HG03439 (cell line): ENCODE measurements at regions not wholly inside any gene's neighbourhood (a gene's known extent, or its start where the extent isn't known, plus 50 kb on each side); places are given as distances from the start of the nearest gene placed in this dataset.
"Not testable (repeated sequence)": the region's sequence is repeated elsewhere in the genome, so short reads cannot be mapped to it uniquely, and the experiment has no call there.

Source experiments
- ATAC-seq: cut with Tn5 transposase; IDR thresholded peaks from one replicate; pipeline ENCODE4 v1.9.1; 2021; ENCODE audit warnings: mild to moderate bottlenecking, moderate library complexity; ENCODE audit not compliant: unreplicated experiment

DNA sequence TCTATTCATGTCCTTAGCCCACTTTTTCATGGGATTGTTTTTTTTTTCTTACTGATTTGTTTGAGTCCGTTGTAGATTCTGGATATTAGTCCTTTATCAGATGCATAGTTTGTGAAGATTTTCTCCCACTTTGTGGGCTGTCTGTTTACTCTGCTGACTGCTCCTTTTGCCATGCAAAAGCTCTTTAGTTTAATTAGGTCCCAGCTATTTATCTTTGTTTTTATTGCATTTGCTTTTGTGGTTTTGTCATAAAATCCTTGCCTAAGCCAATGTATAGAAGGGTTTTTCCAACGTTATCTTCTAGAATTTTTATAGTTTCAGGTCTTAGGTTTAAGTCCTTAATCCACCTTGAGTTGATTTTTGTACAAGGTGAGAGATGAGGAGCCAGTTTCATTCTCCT is 358.9 kb downstream of the ADAMTS20 start:
- not testable (repeated sequence) for ATAC-seq

- ATAC-seq = not testable (repeated sequence)
These were observed 359.6 kb downstream of the ADAMTS20 start for GRCh38 chr12:43192442-43192841.

GRCh38 chr12:43180242-43180641 is 371.8 kb downstream of the ADAMTS20 start:
- ATAC-seq = no peak

GRCh38 chr12:43179486-43179885 is 372.5 kb downstream of the ADAMTS20 start:
- ATAC-seq = no peak

- ATAC-seq = no peak
These were observed 374.7 kb downstream of the ADAMTS20 start for GRCh38 chr12:43177276-43177675.

- no peak for ATAC-seq
These were observed 382.8 kb downstream of the ADAMTS20 start for GRCh38 chr12:43169115-43169681.

- ATAC-seq = no peak
These were observed 384.3 kb downstream of the ADAMTS20 start for GRCh38 chr12:43167691-43168090.

DNA sequence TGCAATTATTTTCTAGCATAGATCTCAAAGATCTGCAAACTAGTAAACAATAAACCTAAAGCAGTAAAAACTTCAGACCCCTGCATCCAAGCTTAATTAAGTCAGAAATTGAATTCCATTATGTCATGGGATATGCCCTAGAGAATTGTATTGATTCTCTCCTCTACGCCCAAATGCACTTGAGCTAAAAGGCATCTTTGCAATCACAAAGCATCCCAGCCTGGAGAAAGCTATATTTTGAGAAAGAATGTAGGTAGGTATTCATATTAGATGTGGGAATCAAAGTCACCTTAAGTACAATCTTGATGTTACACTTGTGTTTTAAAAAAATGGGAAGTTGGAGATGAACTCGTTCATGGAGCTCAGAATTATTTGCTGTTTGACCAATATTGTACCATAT is 386.7 kb downstream of the ADAMTS20 start:
- no peak for ATAC-seq

DNA sequence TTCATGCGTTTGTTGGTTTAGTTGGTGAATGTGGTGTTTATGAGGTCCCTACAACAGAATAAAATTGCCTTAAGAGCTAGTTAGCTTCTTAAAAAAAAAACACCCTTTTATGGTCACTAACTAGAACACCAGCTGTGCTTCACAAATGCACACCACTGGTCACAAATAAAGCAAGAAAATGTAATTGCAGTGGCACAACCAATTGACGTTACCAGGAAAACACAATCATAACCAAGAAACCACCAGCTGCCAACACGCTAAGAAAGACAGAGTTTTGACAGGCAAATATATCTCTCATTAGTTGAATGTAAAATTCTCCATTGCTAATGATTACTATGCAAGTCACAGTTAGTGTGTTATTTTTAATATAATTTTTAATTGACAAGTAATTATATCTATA is 389.9 kb downstream of the ADAMTS20 start:
- ATAC-seq = no peak

DNA sequence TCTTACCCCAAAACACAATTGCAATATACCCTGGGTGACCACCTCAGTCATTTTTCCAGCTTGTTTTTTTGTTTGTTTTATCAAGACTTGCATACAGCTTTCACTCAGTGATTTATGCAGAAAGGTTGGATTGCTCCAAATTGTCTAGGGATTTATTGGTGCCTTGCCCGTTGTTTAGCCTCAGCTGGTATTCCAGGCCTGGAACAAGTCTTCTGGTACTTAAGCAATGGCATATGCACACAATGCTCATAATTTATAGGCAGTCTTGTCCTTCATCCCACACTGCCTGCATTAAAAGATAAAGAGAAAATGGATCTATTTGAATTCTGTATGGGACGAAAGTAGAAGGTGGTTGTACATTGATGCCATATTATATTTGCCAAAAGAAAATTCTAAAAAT is 392.5 kb downstream of the ADAMTS20 start:
- no peak for ATAC-seq

GRCh38 chr12:43158126-43158525 is 393.9 kb downstream of the ADAMTS20 start:
- no peak for ATAC-seq

DNA sequence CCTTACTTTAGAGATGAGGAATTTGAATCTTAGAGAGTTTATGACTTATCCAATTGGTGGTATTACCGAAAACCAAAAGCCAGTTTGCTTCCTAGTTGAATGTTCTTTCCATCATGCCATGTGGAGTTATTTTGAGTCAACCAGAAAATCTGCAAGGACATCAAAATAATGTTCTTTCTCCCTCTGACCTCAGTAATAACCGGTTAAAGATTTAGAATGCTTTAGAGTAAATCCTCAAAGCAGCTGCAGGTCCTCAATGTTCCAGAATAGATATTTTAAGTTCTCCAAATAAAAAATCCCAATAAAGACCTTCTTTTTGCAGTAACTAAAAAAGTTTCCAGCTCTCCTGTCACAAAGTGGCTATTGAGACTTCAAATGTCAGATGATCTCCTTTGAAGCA is 396.6 kb downstream of the ADAMTS20 start:
- ATAC-seq = no peak

DNA sequence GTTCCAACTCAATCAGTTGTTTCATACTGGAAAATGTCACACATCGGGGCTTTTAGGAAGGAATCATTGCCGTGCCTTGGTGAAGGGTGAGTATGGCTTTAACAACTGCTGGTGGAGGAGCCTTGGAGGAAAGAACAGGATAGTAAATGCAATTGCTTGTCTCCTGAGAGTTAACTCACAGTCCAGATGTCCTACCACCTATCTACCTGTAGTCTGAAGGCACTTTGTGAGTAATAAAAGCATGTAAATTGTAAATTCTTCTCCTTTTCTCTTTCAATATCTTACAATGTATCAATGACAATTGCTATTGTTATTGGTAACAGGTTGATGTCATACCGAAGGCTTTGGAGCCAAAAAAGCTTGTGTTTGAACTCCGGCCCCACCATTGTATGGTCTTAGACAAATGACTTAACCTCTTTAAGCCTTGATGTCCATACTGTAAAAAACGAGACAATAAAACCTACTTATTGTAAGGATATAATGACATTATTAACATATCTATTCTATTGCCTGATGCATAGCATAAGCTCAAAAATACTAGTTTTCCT is 397.4 kb downstream of the ADAMTS20 start:
- ATAC-seq = no peak

- no peak for ATAC-seq
These were observed 400.5 kb downstream of the ADAMTS20 start for GRCh38 chr12:43151441-43151981.

DNA sequence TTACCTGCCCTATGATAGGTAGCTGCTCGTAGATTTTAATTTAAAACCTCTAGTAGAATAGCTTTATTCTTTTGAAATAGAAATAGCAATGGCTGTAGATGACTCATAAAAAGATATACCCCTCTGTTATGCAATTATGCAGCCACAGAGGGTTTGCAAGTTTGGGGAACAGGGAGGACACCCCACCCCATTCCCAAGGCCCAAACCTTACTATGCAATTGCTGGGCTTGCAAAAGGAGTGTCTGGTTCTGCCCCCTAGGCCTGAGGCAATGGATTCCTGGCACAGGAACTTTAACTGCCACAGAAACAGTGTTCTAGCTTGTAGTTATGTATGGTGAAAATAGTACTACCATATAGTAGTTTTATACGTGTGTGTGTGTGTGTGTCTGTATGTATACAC is 403.3 kb downstream of the ADAMTS20 start:
- ATAC-seq = no peak

DNA sequence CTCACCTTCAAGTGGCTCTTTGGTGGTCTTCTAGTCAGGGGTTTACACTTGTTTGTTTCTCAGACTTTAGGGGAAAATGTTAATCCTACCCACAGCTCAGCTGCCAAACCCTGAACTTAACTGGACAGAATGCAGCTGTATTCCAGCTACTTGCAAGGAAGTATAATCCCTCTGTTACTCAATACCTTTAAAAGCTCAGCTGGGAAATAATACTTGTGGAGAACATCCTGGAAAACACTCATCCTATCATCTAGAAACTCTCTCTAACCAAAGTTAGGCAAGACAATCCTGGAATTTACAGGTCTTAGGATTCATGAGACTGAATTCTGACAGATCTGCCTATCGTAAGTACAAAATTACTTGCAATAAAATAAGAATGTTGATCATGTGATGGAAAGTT is 404.1 kb downstream of the ADAMTS20 start:
- ATAC-seq = no peak

GRCh38 chr12:43145481-43145880 is 406.5 kb downstream of the ADAMTS20 start:
- ATAC-seq = no peak

GRCh38 chr12:43143278-43143677 is 408.7 kb downstream of the ADAMTS20 start:
- no peak for ATAC-seq

- no peak for ATAC-seq
These were observed 419.7 kb downstream of the ADAMTS20 start for GRCh38 chr12:43132291-43132690.

- no peak for ATAC-seq
These were observed 420.7 kb downstream of the ADAMTS20 start for GRCh38 chr12:43131301-43131700.

DNA sequence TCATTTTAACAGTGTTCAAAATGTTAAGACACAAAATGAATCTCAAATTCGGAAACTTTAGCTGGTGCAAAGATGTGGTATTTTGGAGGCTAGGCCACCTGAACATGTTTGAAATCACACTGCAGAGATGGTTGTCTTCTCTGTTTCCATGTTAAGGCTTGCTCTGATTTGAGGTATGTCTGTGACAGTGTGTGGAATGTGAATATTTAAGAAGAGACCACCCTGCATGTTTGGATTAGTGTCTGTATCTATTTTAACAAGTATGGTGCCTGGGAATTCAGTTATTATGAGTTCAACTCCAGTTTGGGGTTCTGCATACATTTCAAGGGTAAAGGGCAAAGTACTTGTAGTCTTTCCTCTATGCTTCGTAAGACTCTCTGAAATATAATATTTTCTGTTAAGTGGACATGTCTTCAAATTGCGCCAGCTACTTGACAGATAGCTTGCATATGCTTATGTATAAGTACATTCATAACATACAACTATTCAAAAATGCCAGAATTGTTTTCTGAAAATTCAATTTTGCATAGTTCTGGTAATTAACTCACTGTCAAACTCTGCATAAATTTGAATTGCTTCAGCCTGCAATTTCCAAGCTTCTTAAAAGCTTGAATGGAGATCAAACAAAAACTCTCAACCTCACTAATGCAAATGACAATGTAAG is 424.0 kb downstream of the ADAMTS20 start:
- ATAC-seq = no peak

- ATAC-seq = no peak
These were observed 425.2 kb downstream of the ADAMTS20 start for GRCh38 chr12:43126652-43127375.
